Endothelial cell of umbilical vein (primary cell): ENCODE measurements at regions not wholly inside any gene's neighbourhood (a gene's known extent, or its start where the extent isn't known, plus 50 kb on each side); places are given as distances from the start of the nearest gene placed in this dataset.
"Not testable (repeated sequence)": the region's sequence is repeated elsewhere in the genome, so short reads cannot be mapped to it uniquely, and the experiment has no call there.

Experiments
- BruUV-seq: library from RNA; stranded (reverse); fragments of 400-500 nt; replicated peaks from 2 replicates; lab custom pipeline; 2021; lab: Mats Ljungman, UMichigan
- CTCF ChIA-PET: fragments of 300-600, 350-600 bp; sonication (Branson Sonifier 250); formaldehyde crosslinking; loops from one replicate; lab custom pipeline; 2021; ENCODE audit warnings: antibody characterized with exemption, inconsistent platforms; lab: Charles Lee
- POLR2A ChIA-PET: fragments of 300-600, 350-600 bp; sonication (Branson Sonifier 250); formaldehyde crosslinking; loops from one replicate; lab custom pipeline; 2021; ENCODE audit warnings: antibody characterized with exemption, inconsistent platforms; lab: Charles Lee
- DNase-seq: peaks from one replicate; pipeline ENCODE4 v3.0.0-alpha.2; 2011; ENCODE audit warnings: low read depth, low spot score
- FAIRE-seq: peaks from 2 replicates; lab custom pipeline; 2011; peaks lifted over from hg19 to GRCh38; lab: Jason Lieb, UNC
- H2AFZ ChIP-seq: 2 replicates; pipeline ENCODE4 v1.6.0; 2012; ENCODE audit warnings: low read depth, low read length, control low read depth, inconsistent platforms
- H3K27ac ChIP-seq: 2 replicates; pipeline ENCODE4 v1.5.1; 2011; ENCODE audit warnings: low read depth, mild to moderate bottlenecking, control low read depth, low read length, moderate library complexity; ENCODE audit not compliant: insufficient read depth
- H3K27me3 ChIP-seq, 2 experiments: 2 replicates each; pipeline versions ENCODE4 v1.6.0 to v1.6.1; 2011; ENCODE audit warnings: low read length in 2 of 2, mixed read lengths in 1 of 2; ENCODE audit not compliant: control insufficient read depth in 2 of 2, insufficient read depth in 2 of 2
- H3K36me3 ChIP-seq, 2 experiments: 2 replicates in 1 of 2; 3 replicates in 1 of 2; pipeline ENCODE4 v1.5.1; 2011; ENCODE audit warnings: low read length in 2 of 2, mild to moderate bottlenecking in 1 of 2, moderate library complexity in 1 of 2; ENCODE audit not compliant: control insufficient read depth in 2 of 2, insufficient read depth in 2 of 2; ENCODE audit errors: extremely low read depth in 1 of 2
- H3K4me1 ChIP-seq: 3 replicates; pipeline ENCODE4 v1.5.1; 2011; ENCODE audit warnings: mild to moderate bottlenecking, low read length; ENCODE audit not compliant: control insufficient read depth, insufficient read depth; ENCODE audit errors: extremely low read depth
- H3K4me2 ChIP-seq: 2 replicates; pipeline ENCODE4 v1.6.1; 2011; ENCODE audit warnings: low read length, control low read depth, mixed read lengths; ENCODE audit not compliant: insufficient read depth
- H3K4me3 ChIP-seq, 3 experiments: fragments of 200-600 bp in 1 of 3; sonication (generic), shearing (Covaris generic) in 1 of 3; replicated peaks in 1 of 3; 2 replicates each; pipeline ENCODE4 v1.5.1; 2011 to 2016; ENCODE audit warnings: control low read depth in 3 of 3, low read length in 3 of 3, mild to moderate bottlenecking in 2 of 3, inconsistent platforms in 1 of 3, low read depth in 1 of 3, moderate library complexity in 1 of 3; ENCODE audit not compliant: insufficient read depth in 1 of 3
- H3K79me2 ChIP-seq: 2 replicates; pipeline ENCODE4 v1.6.0; 2012; ENCODE audit warnings: low read length, inconsistent platforms; ENCODE audit not compliant: control insufficient read depth, insufficient read depth
- H3K9ac ChIP-seq: replicated peaks from 2 replicates; pipeline ENCODE3; 2011; ENCODE audit warnings: low read length, control low read depth; ENCODE audit not compliant: insufficient read depth; ENCODE audit errors: extremely low read depth
- H3K9me1 ChIP-seq: replicated peaks from 3 replicates; pipeline ENCODE4 v1.6.0; 2011; ENCODE audit warnings: mild to moderate bottlenecking, low read length; ENCODE audit not compliant: control insufficient read depth, insufficient read depth; ENCODE audit errors: extremely low read depth
- H3K9me3 ChIP-seq: replicated peaks from 2 replicates; pipeline ENCODE4 v1.5.1; 2012; ENCODE audit warnings: low read length, inconsistent platforms; ENCODE audit not compliant: control insufficient read depth, insufficient read depth
- H4K20me1 ChIP-seq: replicated peaks from 2 replicates; pipeline ENCODE3; 2011; ENCODE audit warnings: mild to moderate bottlenecking, low read length; ENCODE audit not compliant: control insufficient read depth, insufficient read depth; ENCODE audit errors: extremely low read depth
- CTCF ChIP-seq, 2 donors: IDR thresholded peaks; 1 replicate in 1 of 2; 2 replicates in 1 of 2; pipeline ENCODE4 v1.5.1; 2011; ENCODE audit warnings: low read length in 2 of 2, mild to moderate bottlenecking in 2 of 2, moderate library complexity in 2 of 2, control low read depth in 1 of 2, inconsistent platforms in 1 of 2, low read depth in 1 of 2; ENCODE audit not compliant: insufficient read depth in 1 of 2; ENCODE audit errors: extremely low read depth in 1 of 2
- FOS ChIP-seq: IDR thresholded peaks from 2 replicates; pipeline ENCODE4 v1.6.1; 2011; ENCODE audit warnings: mild to moderate bottlenecking, low read length, moderate library complexity, borderline replicate concordance; ENCODE audit not compliant: insufficient read depth
- GATA2 ChIP-seq: IDR thresholded peaks from 2 replicates; pipeline ENCODE4 v1.7.0; 2011; ENCODE audit warnings: low read depth, mild to moderate bottlenecking, moderate library complexity, mixed read lengths, low read length; ENCODE audit not compliant: insufficient read length, insufficient read depth
- JUN ChIP-seq: IDR thresholded peaks from 2 replicates; pipeline ENCODE4 v1.6.1; 2011; ENCODE audit warnings: borderline replicate concordance, low read depth; ENCODE audit not compliant: insufficient read length, insufficient read depth
- MYC ChIP-seq: IDR thresholded peaks from one replicate; pipeline ENCODE4 v1.6.1; 2011; ENCODE audit warnings: mild to moderate bottlenecking, low read depth, low read length
- POLR2A ChIP-seq: IDR thresholded peaks from 2 replicates; pipeline ENCODE4 v1.6.1; 2012; ENCODE audit warnings: low read depth, mild to moderate bottlenecking, control low read depth, low read length
- POLR2AphosphoS5 ChIP-seq: IDR thresholded peaks from 2 replicates; pipeline ENCODE4 v1.6.1; 2012; ENCODE audit warnings: low read depth, mild to moderate bottlenecking, control low read depth, low read length, moderate library complexity; ENCODE audit not compliant: insufficient read depth
- dilution Hi-C: fragments of 300-500 bp; cut with MboI; formaldehyde crosslinking; loops from one replicate; pipeline ENCODE4 v1.15.0; 2019; ENCODE audit warnings: low sequenced_read_pairs; ENCODE audit not compliant: extremely low pct_ligation_motif_present
- intact Hi-C: fragments of 100-400 bp; cut with micrococcal nuclease; formaldehyde crosslinking; loops from one replicate; pipeline ENCODE4 v1.10.0; 2022

GRCh38 chr1:215425138-215425537 is 142.0 kb upstream of the KCTD3 start:
- dilution Hi-C loops, result no loop called here
- ChIA-PET CTCF (interaction anchor here (1.2 kb wide), 1 partner anchor 17 kb away, joined by 3 read pairs; no protein-coding TSS in a partner anchor), POLR2A (no interaction called here)

GRCh38 chr1:215426101-215426500 is 141.0 kb upstream of the KCTD3 start:
- Histone ChIP-seq H3K79me2 (no peaks in the 10 kb centered on the region), H3K9me1 (no peaks in the 10 kb centered on the region), H3K4me2 (no peak overlapping the region), H4K20me1 (no peaks in the 10 kb centered on the region), H3K9me3 (no peaks in the 10 kb centered on the region), H3K4me1 (no peaks in the 10 kb centered on the region), H3K4me3 (no peak overlapping the region), H3K27ac (no peak overlapping the region), H2AFZ (no peak overlapping the region), H3K9ac (no peak overlapping the region), H3K36me3 (no peaks in the 10 kb centered on the region), H3K27me3 (no peaks in the 10 kb centered on the region)
- dilution Hi-C loops, result no loop called here
- TF ChIP-seq POLR2A, result no peak
- no peak for TF ChIP-seq MYC
- TF ChIP-seq JUN, result no peak
- no peak for TF ChIP-seq CTCF (IDR thresholded peaks at IDR 0.05; ENCODE audit: extremely low read depth in 1 of 2, insufficient read depth in 1 of 2, low read depth in 1 of 2, low read length in 2 of 2)
- no peak for TF ChIP-seq POLR2AphosphoS5
- no peak for TF ChIP-seq FOS
- TF ChIP-seq GATA2, result no peak
- ChIA-PET CTCF (no interaction called here), POLR2A (no interaction called here)
- FAIRE-seq (no peak), DNase-seq (no peak)
- no TSS peak for BruUV-seq
- intact Hi-C loops, result no loop called here

More at GRCh38 chr1:215425138-215425537, 142.0 kb upstream of the KCTD3 start:
- H3K4me1 ChIP-seq, result no peaks in the 10 kb centered on the region
- no peak overlapping the region for H3K4me3 ChIP-seq
- no peaks in the 10 kb centered on the region for H3K9me3 ChIP-seq
- DNase-seq (no peak), FAIRE-seq (no peak)
- no peaks in the 10 kb centered on the region for H3K79me2 ChIP-seq
- no peak overlapping the region for H2AFZ ChIP-seq
- no peak for TF ChIP-seq GATA2
- no peak for TF ChIP-seq POLR2A
- no peak for TF ChIP-seq JUN
- no peaks in the 10 kb centered on the region for H3K27me3 ChIP-seq
- H3K27ac ChIP-seq, result no peak overlapping the region
- no peak overlapping the region for H3K9ac ChIP-seq
- no peaks in the 10 kb centered on the region for H3K36me3 ChIP-seq
- H3K4me2 ChIP-seq, result no peak overlapping the region
- no peaks in the 10 kb centered on the region for H3K9me1 ChIP-seq
- no TSS peak for BruUV-seq
- H4K20me1 ChIP-seq, result no peaks in the 10 kb centered on the region
- intact Hi-C loops, result no loop called here

GRCh38 chr1:215432483-215433227 is 134.4 kb upstream of the KCTD3 start:
- intact Hi-C loops, H3K27me3 ChIP-seq, DNase-seq, BruUV-seq, H3K9me1 ChIP-seq, H3K4me2 ChIP-seq, H3K79me2 ChIP-seq, H3K4me1 ChIP-seq, H3K9ac ChIP-seq, H3K9me3 ChIP-seq, H3K4me3 ChIP-seq, CTCF ChIA-PET, H3K27ac ChIP-seq, dilution Hi-C loops, FAIRE-seq, H4K20me1 ChIP-seq, H3K36me3 ChIP-seq, H2AFZ ChIP-seq, POLR2A ChIA-PET: not testable (repeated sequence)
